ENCODE measurements at regions not wholly inside any gene's neighbourhood (a gene's known extent, or its start where the extent isn't known, plus 50 kb on each side); places are given as distances from the start of the nearest gene placed in this dataset.

DNA sequence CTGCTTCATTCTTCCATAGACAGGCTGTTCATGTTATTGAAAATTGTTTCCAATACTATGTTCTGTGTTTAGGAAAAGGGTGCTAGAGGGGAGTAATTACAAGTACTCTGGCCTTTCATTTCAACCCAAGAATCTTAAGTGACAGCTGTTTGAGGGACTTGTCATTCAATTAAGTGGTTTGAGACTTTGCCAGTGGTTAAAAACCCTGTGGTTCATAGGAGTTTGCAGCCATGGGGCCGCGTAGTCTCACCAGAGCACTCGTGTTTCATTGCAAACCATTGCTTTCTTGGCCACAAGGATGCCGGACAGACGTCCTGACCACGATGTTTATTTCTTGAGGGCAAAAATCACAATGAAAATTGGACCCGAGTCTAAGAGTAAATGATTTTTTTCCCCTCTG is 248.8 kb downstream of the NNT start:
- Histone ChIP-seq H3F3A (ENCODE audit: insufficient read depth, low read length, poor library complexity, severe bottlenecking) (no peaks in the 10 kb centered on the region), H3K4me2 (ENCODE audit: low read length) (no peak overlapping the region), H3K27me3 (ENCODE audit: insufficient read depth, low read depth, low read length) (no peaks in the 10 kb centered on the region), H3K36me3 (ENCODE audit: insufficient read depth, low read length) (no peaks in the 10 kb centered on the region), H3K27ac (ENCODE audit: low read length) (no peak overlapping the region), H3K4me3 (ENCODE audit: low read length) (no peak overlapping the region), H3K9me2 (ENCODE audit: insufficient read depth, low read length) (no peaks in the 10 kb centered on the region), H4K20me1 (ENCODE audit: insufficient read depth) (no peaks in the 10 kb centered on the region), H3K9me3 (ENCODE audit: low read length) (no peaks in the 10 kb centered on the region), H3K9ac (ENCODE audit: low read length) (no peak overlapping the region), H3K79me2 (replicated peaks; ENCODE audit: insufficient read depth, low read length) (no peaks in the 10 kb centered on the region), H2AFZ (ENCODE audit: low read depth, low read length) (no peak overlapping the region)
- TF ChIP-seq, protein P1, sequence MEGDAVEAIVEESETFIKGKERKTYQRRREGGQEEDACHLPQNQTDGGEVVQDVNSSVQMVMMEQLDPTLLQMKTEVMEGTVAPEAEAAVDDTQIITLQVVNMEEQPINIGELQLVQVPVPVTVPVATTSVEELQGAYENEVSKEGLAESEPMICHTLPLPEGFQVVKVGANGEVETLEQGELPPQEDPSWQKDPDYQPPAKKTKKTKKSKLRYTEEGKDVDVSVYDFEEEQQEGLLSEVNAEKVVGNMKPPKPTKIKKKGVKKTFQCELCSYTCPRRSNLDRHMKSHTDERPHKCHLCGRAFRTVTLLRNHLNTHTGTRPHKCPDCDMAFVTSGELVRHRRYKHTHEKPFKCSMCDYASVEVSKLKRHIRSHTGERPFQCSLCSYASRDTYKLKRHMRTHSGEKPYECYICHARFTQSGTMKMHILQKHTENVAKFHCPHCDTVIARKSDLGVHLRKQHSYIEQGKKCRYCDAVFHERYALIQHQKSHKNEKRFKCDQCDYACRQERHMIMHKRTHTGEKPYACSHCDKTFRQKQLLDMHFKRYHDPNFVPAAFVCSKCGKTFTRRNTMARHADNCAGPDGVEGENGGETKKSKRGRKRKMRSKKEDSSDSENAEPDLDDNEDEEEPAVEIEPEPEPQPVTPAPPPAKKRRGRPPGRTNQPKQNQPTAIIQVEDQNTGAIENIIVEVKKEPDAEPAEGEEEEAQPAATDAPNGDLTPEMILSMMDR (IDR thresholded peaks at IDR 0.05; ENCODE audit: poor library complexity, severe bottlenecking): no peak
- TF ChIP-seq MXI1 (conservative IDR thresholded peaks at IDR 0.05; ENCODE audit: poor library complexity, severe bottlenecking): no peak
- TF ChIP-seq TAF1 (IDR thresholded peaks at IDR 0.05; ENCODE audit: low read depth): no peak
- TF ChIP-seq, protein P2, sequence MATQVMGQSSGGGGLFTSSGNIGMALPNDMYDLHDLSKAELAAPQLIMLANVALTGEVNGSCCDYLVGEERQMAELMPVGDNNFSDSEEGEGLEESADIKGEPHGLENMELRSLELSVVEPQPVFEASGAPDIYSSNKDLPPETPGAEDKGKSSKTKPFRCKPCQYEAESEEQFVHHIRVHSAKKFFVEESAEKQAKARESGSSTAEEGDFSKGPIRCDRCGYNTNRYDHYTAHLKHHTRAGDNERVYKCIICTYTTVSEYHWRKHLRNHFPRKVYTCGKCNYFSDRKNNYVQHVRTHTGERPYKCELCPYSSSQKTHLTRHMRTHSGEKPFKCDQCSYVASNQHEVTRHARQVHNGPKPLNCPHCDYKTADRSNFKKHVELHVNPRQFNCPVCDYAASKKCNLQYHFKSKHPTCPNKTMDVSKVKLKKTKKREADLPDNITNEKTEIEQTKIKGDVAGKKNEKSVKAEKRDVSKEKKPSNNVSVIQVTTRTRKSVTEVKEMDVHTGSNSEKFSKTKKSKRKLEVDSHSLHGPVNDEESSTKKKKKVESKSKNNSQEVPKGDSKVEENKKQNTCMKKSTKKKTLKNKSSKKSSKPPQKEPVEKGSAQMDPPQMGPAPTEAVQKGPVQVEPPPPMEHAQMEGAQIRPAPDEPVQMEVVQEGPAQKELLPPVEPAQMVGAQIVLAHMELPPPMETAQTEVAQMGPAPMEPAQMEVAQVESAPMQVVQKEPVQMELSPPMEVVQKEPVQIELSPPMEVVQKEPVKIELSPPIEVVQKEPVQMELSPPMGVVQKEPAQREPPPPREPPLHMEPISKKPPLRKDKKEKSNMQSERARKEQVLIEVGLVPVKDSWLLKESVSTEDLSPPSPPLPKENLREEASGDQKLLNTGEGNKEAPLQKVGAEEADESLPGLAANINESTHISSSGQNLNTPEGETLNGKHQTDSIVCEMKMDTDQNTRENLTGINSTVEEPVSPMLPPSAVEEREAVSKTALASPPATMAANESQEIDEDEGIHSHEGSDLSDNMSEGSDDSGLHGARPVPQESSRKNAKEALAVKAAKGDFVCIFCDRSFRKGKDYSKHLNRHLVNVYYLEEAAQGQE (IDR thresholded peaks at IDR 0.05; ENCODE audit: borderline replicate concordance): no peak
- TF ChIP-seq EZH2 (IDR thresholded peaks at IDR 0.05; ENCODE audit: borderline replicate concordance, insufficient read depth, low read length, poor library complexity, severe bottlenecking): no peak
- no peak for TF ChIP-seq EP300 (conservative IDR thresholded peaks at IDR 0.05; ENCODE audit: poor library complexity, severe bottlenecking)
- TF ChIP-seq RAD21 (conservative IDR thresholded peaks at IDR 0.05): no peak
- TF ChIP-seq SMC3 (conservative IDR thresholded peaks at IDR 0.05; ENCODE audit: poor library complexity): no peak
- no peak for TF ChIP-seq POLR2AphosphoS5 (IDR thresholded peaks at IDR 0.05)

DNA sequence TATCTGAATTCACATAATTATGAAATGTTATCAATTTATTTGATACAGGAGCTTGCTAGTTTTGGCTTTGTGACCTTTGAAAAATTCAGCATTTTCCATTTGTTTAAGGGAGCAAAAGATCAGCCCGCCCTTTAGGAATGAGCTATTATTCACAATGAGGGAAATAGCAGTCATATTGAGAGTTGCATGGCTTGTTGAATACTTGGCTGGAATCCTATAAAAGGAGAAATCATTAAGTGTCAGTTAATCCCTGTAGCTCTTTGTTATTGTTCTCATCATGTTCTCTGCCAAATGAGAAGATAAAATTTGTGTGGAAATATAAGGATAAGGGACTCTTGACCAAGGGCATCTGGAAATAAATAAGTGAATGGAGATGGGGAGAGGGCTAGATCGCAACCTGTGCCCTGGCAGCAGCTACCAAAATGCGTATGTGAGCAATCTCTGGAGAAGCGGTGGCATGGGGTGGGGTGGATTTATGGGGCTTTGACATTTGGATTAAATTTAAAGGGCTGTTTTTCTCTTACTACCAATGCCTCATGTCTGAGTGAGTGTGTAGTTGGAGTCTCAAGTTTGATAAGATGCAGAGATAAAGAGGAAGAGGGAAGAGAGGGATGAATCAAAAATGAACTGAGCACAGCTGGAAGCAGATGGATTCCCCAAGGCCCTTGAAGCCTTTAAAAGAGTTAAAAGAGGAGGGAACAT is 237.6 kb downstream of the NNT start:
- Histone ChIP-seq H3K36me3 (ENCODE audit: insufficient read depth, low read length) (no peaks in the 10 kb centered on the region), H3F3A (ENCODE audit: insufficient read depth, low read length, poor library complexity, severe bottlenecking) (no peaks in the 10 kb centered on the region)
- TF ChIP-seq EZH2 (IDR thresholded peaks at IDR 0.05; ENCODE audit: borderline replicate concordance, insufficient read depth, low read length, poor library complexity, severe bottlenecking) (no peak), MXI1 (conservative IDR thresholded peaks at IDR 0.05; ENCODE audit: poor library complexity, severe bottlenecking) (no peak)
- TF ChIP-seq, protein P1 (IDR thresholded peaks at IDR 0.05; ENCODE audit: poor library complexity, severe bottlenecking): no peak

More for the DNA sequence above, 237.6 kb downstream of the NNT start:
- Histone ChIP-seq H3K9me2 (ENCODE audit: insufficient read depth, low read length) (no peaks in the 10 kb centered on the region), H2AFZ (ENCODE audit: low read depth, low read length) (no peak overlapping the region), H3K9me3 (ENCODE audit: low read length) (no peaks in the 10 kb centered on the region), H3K4me2 (ENCODE audit: low read length) (no peak overlapping the region), H3K27me3 (ENCODE audit: insufficient read depth, low read depth, low read length) (no peaks in the 10 kb centered on the region), H3K9ac (ENCODE audit: low read length) (no peak overlapping the region), H3K79me2 (replicated peaks; ENCODE audit: insufficient read depth, low read length) (no peaks in the 10 kb centered on the region), H3K27ac (ENCODE audit: low read length) (no peak overlapping the region), H3K4me3 (ENCODE audit: low read length) (no peak overlapping the region), H4K20me1 (ENCODE audit: insufficient read depth) (no peaks in the 10 kb centered on the region)

All from neural cell (in vitro differentiated cells).